Nephron progenitor cell (in vitro differentiated cells): ENCODE measurements at regions not wholly inside any gene's neighbourhood (a gene's known extent, or its start where the extent isn't known, plus 50 kb on each side); places are given as distances from the start of the nearest gene placed in this dataset.
"Not testable (repeated sequence)": the region's sequence is repeated elsewhere in the genome, so short reads cannot be mapped to it uniquely, and the experiment has no call there.

Experiments used
- DNase-seq: peaks from one replicate; pipeline ENCODE4 v3.0.0; 2021
- H3K27ac Mint-ChIP-seq: 2 replicates; pipeline ENCODE4 v1.8.0; 2021; ENCODE audit warnings: mild to moderate bottlenecking, moderate library complexity, mixed read lengths
- H3K27me3 Mint-ChIP-seq: 2 replicates; pipeline ENCODE4 v1.8.0; 2021; ENCODE audit warnings: mild to moderate bottlenecking, low read depth, mixed read lengths; ENCODE audit not compliant: poor library complexity
- H3K36me3 Mint-ChIP-seq: 2 replicates; pipeline ENCODE4 v1.8.0; 2021; ENCODE audit warnings: low read depth, mixed read lengths
- H3K4me1 Mint-ChIP-seq: 2 replicates; pipeline ENCODE4 v1.8.0; 2021; ENCODE audit warnings: mixed read lengths
- H3K4me3 Mint-ChIP-seq: 2 replicates; pipeline ENCODE4 v1.8.0; 2021; ENCODE audit warnings: mild to moderate bottlenecking, moderate library complexity, mixed read lengths
- H3K9me3 Mint-ChIP-seq: 2 replicates; pipeline ENCODE4 v1.8.0; 2021; ENCODE audit warnings: mild to moderate bottlenecking, moderate library complexity, mixed read lengths
- CTCF ChIP-seq: fragments of 200-600 bp; sonication (generic); IDR thresholded peaks from 2 replicates; pipeline ENCODE4 v1.5.0; 2021; ENCODE audit warnings: antibody characterized with exemption

- Mint-ChIP-seq H3K9me3 (no peaks in the 10 kb centered on the region), H3K4me1 (no peaks in the 10 kb centered on the region), H3K27ac (no peak overlapping the region), H3K27me3 (peaks cover 22% of the 10 kb centered on the region), H3K4me3 (no peak overlapping the region), H3K36me3 (no peaks in the 10 kb centered on the region)
- no peak for TF ChIP-seq CTCF
- no peak for DNase-seq
Observed at GRCh38 chr2:59816075-59816474, 737.4 kb downstream of the BCL11A start.

- H3K36me3 Mint-ChIP-seq, H3K4me1 Mint-ChIP-seq, DNase-seq, H3K4me3 Mint-ChIP-seq, H3K27ac Mint-ChIP-seq, H3K9me3 Mint-ChIP-seq: not testable (repeated sequence)
- H3K27me3 Mint-ChIP-seq, result peaks cover 13% of the 10 kb centered on the region
Observed at GRCh38 chr2:59810283-59810682, 743.2 kb downstream of the BCL11A start.

GRCh38 chr2:59806486-59806885 lies 747.0 kb downstream of the BCL11A start:
- Mint-ChIP-seq H3K9me3 (no peaks in the 10 kb centered on the region), H3K4me1 (peaks cover 21% of the 10 kb centered on the region), H3K36me3 (no peaks in the 10 kb centered on the region), H3K4me3 (no peak overlapping the region), H3K27ac (no peak overlapping the region), H3K27me3 (no peaks in the 10 kb centered on the region)
- DNase-seq, result no peak
- no peak for TF ChIP-seq CTCF

- no peak for DNase-seq
- H3K27me3 Mint-ChIP-seq, result no peaks in the 10 kb centered on the region
- no peak overlapping the region for H3K27ac Mint-ChIP-seq
- no peaks in the 10 kb centered on the region for H3K36me3 Mint-ChIP-seq
- H3K4me3 Mint-ChIP-seq, result no peak overlapping the region
- no peak for TF ChIP-seq CTCF
- H3K4me1 Mint-ChIP-seq, result peaks cover 21% of the 10 kb centered on the region
- H3K9me3 Mint-ChIP-seq, result peaks cover 12% of the 10 kb centered on the region
Observed at GRCh38 chr2:59804732-59805131, 748.7 kb downstream of the BCL11A start.

GRCh38 chr2:59803586-59803985 lies 749.9 kb downstream of the BCL11A start:
- Mint-ChIP-seq H3K4me1 (peaks cover 21% of the 10 kb centered on the region), H3K27me3 (no peaks in the 10 kb centered on the region)

GRCh38 chr2:59798687-59799232 lies 754.7 kb downstream of the BCL11A start:
- no peak overlapping the region for H3K4me3 Mint-ChIP-seq
- no peaks in the 10 kb centered on the region for H3K27me3 Mint-ChIP-seq
- no peak for DNase-seq
- peaks cover 34% of the 10 kb centered on the region for H3K9me3 Mint-ChIP-seq
- H3K4me1 Mint-ChIP-seq, result peaks cover 7% of the 10 kb centered on the region
- no peaks in the 10 kb centered on the region for H3K36me3 Mint-ChIP-seq
- no peak for TF ChIP-seq CTCF
- no peak overlapping the region for H3K27ac Mint-ChIP-seq

More at GRCh38 chr2:59803586-59803985, 749.9 kb downstream of the BCL11A start:
- peaks cover 18% of the 10 kb centered on the region for H3K9me3 Mint-ChIP-seq
- no peak for TF ChIP-seq CTCF
- H3K36me3 Mint-ChIP-seq, result no peaks in the 10 kb centered on the region
- DNase-seq, result no peak
- no peak overlapping the region for H3K27ac Mint-ChIP-seq
- no peak overlapping the region for H3K4me3 Mint-ChIP-seq
